Endothelial cell (in vitro differentiated cells): ENCODE measurements at regions not wholly inside any gene's neighbourhood (a gene's known extent, or its start where the extent isn't known, plus 50 kb on each side); places are given as distances from the start of the nearest gene placed in this dataset.

Experiments used
- DNase-seq: peaks from one replicate; pipeline ENCODE4 v3.0.0; 2021; ENCODE audit warnings: low spot score
- H3K27ac Mint-ChIP-seq: one replicate; pipeline ENCODE4 v1.8.0; 2021; ENCODE audit warnings: mixed read lengths, inconsistent platforms; ENCODE audit not compliant: unreplicated experiment
- H3K27me3 Mint-ChIP-seq: one replicate; pipeline ENCODE4 v1.8.0; 2021; ENCODE audit warnings: mild to moderate bottlenecking, moderate library complexity, mixed read lengths, inconsistent platforms; ENCODE audit not compliant: unreplicated experiment
- H3K36me3 Mint-ChIP-seq: one replicate; pipeline ENCODE4 v1.8.0; 2021; ENCODE audit warnings: mild to moderate bottlenecking, low read depth, mixed read lengths, inconsistent platforms; ENCODE audit not compliant: unreplicated experiment
- H3K4me1 Mint-ChIP-seq: one replicate; pipeline ENCODE4 v1.8.0; 2021; ENCODE audit warnings: mild to moderate bottlenecking, mixed read lengths, inconsistent platforms; ENCODE audit not compliant: unreplicated experiment
- H3K4me3 Mint-ChIP-seq: one replicate; pipeline ENCODE4 v1.8.0; 2021; ENCODE audit warnings: mild to moderate bottlenecking, mixed read lengths, inconsistent platforms; ENCODE audit not compliant: unreplicated experiment
- H3K9me3 Mint-ChIP-seq: one replicate; pipeline ENCODE4 v1.8.0; 2021; ENCODE audit warnings: mixed read lengths, inconsistent platforms; ENCODE audit not compliant: unreplicated experiment
- TF ChIP-seq, protein P1 (sequence below): fragments of 200-600 bp; sonication (generic); IDR thresholded peaks from one replicate; pipeline ENCODE4 v1.5.0; 2021; ENCODE audit warnings: antibody characterized with exemption; ENCODE audit not compliant: unreplicated experiment

DNA sequence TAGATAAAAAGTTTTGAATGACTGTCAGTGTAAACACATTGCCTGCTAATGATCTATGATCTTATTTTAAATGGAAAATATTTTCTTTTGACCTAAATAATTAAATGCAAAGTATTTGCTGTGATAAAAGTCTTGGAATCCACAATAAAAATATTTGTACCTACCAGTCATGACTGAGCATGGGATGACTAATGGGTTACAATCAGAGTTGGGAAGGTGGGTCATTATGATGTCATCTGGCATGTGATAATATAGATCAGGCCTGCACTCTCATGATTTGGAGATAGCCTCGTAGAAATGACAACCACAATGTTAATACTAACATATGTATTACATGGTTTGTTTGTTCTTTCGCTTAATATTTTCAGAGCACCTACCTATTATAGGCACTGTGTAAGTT lies 848.8 kb upstream of the KLHL29 start:
- Mint-ChIP-seq H3K27me3 (no peaks in the 10 kb centered on the region), H3K4me3 (no peak overlapping the region), H3K36me3 (no peaks in the 10 kb centered on the region), H3K9me3 (no peaks in the 10 kb centered on the region), H3K4me1 (no peaks in the 10 kb centered on the region), H3K27ac (no peak overlapping the region)
- TF ChIP-seq, protein P1, sequence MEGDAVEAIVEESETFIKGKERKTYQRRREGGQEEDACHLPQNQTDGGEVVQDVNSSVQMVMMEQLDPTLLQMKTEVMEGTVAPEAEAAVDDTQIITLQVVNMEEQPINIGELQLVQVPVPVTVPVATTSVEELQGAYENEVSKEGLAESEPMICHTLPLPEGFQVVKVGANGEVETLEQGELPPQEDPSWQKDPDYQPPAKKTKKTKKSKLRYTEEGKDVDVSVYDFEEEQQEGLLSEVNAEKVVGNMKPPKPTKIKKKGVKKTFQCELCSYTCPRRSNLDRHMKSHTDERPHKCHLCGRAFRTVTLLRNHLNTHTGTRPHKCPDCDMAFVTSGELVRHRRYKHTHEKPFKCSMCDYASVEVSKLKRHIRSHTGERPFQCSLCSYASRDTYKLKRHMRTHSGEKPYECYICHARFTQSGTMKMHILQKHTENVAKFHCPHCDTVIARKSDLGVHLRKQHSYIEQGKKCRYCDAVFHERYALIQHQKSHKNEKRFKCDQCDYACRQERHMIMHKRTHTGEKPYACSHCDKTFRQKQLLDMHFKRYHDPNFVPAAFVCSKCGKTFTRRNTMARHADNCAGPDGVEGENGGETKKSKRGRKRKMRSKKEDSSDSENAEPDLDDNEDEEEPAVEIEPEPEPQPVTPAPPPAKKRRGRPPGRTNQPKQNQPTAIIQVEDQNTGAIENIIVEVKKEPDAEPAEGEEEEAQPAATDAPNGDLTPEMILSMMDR = no peak
- no peak for DNase-seq

GRCh38 chr2:22554453-22554852 lies 830.5 kb upstream of the KLHL29 start:
- no peak overlapping the region for H3K4me3 Mint-ChIP-seq
- H3K27ac Mint-ChIP-seq = no peak overlapping the region
- TF ChIP-seq, protein P1 = no peak
- peaks cover under 1% of the 10 kb centered on the region for H3K27me3 Mint-ChIP-seq
- H3K36me3 Mint-ChIP-seq = no peaks in the 10 kb centered on the region
- H3K9me3 Mint-ChIP-seq = no peaks in the 10 kb centered on the region
- no peak for DNase-seq
- H3K4me1 Mint-ChIP-seq = no peaks in the 10 kb centered on the region

GRCh38 chr2:22557406-22557805 lies 827.6 kb upstream of the KLHL29 start:
- TF ChIP-seq, protein P1 = no peak
- no peak for DNase-seq

GRCh38 chr2:22560021-22560420 lies 825.0 kb upstream of the KLHL29 start:
- no peak for DNase-seq
- H3K27ac Mint-ChIP-seq = no peak overlapping the region
- peaks cover 1% of the 10 kb centered on the region for H3K27me3 Mint-ChIP-seq
- H3K9me3 Mint-ChIP-seq = no peaks in the 10 kb centered on the region
- H3K36me3 Mint-ChIP-seq = no peaks in the 10 kb centered on the region
- H3K4me3 Mint-ChIP-seq = no peak overlapping the region
- H3K4me1 Mint-ChIP-seq = no peaks in the 10 kb centered on the region
- TF ChIP-seq, protein P1 = no peak

More at GRCh38 chr2:22557406-22557805, 827.6 kb upstream of the KLHL29 start:
- Mint-ChIP-seq H3K36me3 (no peaks in the 10 kb centered on the region), H3K4me1 (no peaks in the 10 kb centered on the region), H3K27me3 (peaks cover 1% of the 10 kb centered on the region), H3K4me3 (no peak overlapping the region), H3K9me3 (no peaks in the 10 kb centered on the region), H3K27ac (no peak overlapping the region)

GRCh38 chr2:22579341-22579740 lies 805.6 kb upstream of the KLHL29 start:
- peaks cover 11% of the 10 kb centered on the region for H3K36me3 Mint-ChIP-seq
- TF ChIP-seq, protein P1 = no peak
- no peak overlapping the region for H3K4me3 Mint-ChIP-seq
- H3K27ac Mint-ChIP-seq = no peak overlapping the region
- no peaks in the 10 kb centered on the region for H3K4me1 Mint-ChIP-seq
- no peak for DNase-seq
- H3K9me3 Mint-ChIP-seq = peaks cover 13% of the 10 kb centered on the region
- H3K27me3 Mint-ChIP-seq = peaks cover 7% of the 10 kb centered on the region
